AG09319 (cell line): ENCODE measurements at regions not wholly inside any gene's neighbourhood (a gene's known extent, or its start where the extent isn't known, plus 50 kb on each side); places are given as distances from the start of the nearest gene placed in this dataset.
"Not testable (repeated sequence)": the region's sequence is repeated elsewhere in the genome, so short reads cannot be mapped to it uniquely, and the experiment has no call there.

Experiments
- DNase-seq: peaks from one replicate; pipeline ENCODE4 v3.0.0-alpha.2; 2010; ENCODE audit warnings: low read depth; ENCODE audit errors: extremely low read depth
- CTCF ChIP-seq: IDR thresholded peaks from 2 replicates; pipeline ENCODE4 v1.5.1; 2011; ENCODE audit warnings: low read depth, mild to moderate bottlenecking, inconsistent platforms, low read length, moderate library complexity

- no peak for DNase-seq
- TF ChIP-seq CTCF, result no peak
Measured at GRCh38 chr14:83874662-83875061, 1655.3 kb upstream of the FLRT2 start.

DNA sequence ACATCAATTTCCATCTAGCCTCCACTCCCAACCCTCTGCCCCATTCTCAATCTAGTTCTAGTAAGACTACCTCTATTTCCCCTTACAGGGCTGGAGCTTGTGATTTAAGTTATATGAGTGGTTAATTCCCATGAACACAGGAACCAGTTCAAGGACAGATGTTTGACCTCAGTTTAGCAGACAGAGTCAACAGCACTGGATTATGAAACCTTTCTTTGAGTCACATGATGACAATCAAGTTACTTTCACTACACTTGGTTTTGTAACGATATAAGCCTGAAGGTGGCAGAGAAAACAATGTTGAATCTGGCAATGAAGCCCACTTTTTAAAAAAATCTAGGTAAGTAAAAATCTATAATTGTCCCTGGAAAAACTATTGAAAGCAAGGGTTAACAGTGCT lies 1646.2 kb upstream of the FLRT2 start:
- no peak for TF ChIP-seq CTCF
- DNase-seq, result no peak

DNA sequence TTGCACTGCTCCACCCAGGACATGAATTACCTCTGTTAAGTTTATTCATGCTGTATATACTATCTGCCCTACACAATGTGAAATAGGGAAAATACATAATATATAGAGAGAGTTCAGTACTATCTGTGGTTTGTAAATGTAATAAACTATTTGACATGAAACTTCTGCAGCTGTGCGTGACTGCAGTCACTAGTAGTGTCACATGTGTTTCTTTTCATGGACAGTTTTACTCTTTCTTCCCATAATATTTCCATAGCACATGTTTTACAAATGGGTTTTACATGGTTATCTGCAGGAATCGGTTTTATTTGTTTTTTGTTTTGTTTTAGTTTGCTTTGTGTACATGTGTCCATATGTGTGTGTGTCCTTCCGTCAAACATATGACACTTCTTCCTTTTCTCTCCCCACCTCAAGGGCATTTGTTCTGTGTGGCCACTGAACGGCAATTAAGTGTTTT lies 1644.1 kb upstream of the FLRT2 start:
- no peak for DNase-seq
- TF ChIP-seq CTCF, result no peak

DNA sequence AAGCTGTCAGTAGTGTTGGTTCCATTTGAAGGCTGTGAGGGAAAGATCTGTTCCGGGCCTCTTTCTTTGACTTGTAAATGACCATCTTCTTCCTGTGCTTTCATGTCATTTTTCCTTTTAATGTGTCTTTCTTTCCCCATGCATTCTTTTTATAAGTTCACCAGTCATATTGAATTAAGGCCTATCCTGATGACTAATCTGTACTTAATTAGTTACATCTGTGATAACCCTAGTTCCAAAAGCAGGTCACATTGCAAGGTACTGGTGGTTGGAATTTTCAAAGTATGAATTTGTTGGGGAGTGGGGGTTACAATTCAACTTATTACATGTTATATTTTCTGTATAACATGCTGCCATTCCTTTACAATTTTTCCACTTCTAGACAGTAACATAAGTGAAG lies 1642.1 kb upstream of the FLRT2 start:
- DNase-seq, result no peak
- TF ChIP-seq CTCF, result no peak

DNA sequence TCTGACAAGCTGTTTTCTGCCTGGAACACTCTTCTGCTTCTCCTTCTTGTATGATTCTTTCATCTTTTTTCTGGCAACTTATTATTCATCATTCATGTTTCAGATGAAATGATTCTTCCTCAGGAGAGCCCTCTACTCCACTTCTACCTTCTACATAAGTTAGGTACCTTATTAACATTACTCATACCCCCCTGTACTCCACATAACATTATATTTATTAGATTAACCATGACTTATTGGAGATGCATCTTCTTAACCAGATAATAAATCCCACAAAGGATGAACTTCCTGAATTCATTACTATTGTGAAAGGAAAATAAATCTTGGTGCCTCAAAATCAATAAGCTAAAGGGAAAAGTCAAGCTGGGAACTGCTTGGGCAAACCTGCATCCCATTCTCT lies 1636.5 kb upstream of the FLRT2 start:
- no peak for DNase-seq
- TF ChIP-seq CTCF, result no peak

GRCh38 chr14:83894568-83894967 lies 1635.4 kb upstream of the FLRT2 start:
- DNase-seq, result no peak
- no peak for TF ChIP-seq CTCF

DNA sequence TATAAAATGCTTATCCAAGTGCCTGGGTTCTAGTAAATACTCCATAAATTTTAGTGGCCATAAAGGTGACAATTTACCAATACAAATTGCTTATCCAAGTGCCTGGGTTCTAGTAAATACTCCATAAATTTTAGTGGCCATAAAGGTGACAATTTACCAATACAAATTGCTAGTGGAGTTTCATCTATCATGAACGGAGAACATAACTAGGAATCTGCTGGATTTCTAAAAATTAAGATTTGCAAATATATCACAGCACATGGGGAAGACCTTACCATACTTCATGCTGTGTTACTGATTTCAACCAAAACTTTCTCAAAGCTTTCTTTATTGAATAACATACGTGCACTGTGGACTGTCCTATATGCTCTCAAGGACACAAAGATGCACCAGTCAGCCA lies 1631.4 kb upstream of the FLRT2 start:
- not testable (repeated sequence) for DNase-seq

GRCh38 chr14:83899706-83900105 lies 1630.2 kb upstream of the FLRT2 start:
- no peak for DNase-seq
- no peak for TF ChIP-seq CTCF
